ENCODE measurements at regions not wholly inside any gene's neighbourhood (a gene's known extent, or its start where the extent isn't known, plus 50 kb on each side); places are given as distances from the start of the nearest gene placed in this dataset.

- no peak for TF ChIP-seq CTCF (conservative IDR thresholded peaks at IDR 0.05; ENCODE audit: low read depth in 2 of 2)
- TF ChIP-seq EZH2phosphoT487 (IDR thresholded peaks at IDR 0.05; ENCODE audit: unreplicated experiment), result no peak
- TF ChIP-seq, protein P1, sequence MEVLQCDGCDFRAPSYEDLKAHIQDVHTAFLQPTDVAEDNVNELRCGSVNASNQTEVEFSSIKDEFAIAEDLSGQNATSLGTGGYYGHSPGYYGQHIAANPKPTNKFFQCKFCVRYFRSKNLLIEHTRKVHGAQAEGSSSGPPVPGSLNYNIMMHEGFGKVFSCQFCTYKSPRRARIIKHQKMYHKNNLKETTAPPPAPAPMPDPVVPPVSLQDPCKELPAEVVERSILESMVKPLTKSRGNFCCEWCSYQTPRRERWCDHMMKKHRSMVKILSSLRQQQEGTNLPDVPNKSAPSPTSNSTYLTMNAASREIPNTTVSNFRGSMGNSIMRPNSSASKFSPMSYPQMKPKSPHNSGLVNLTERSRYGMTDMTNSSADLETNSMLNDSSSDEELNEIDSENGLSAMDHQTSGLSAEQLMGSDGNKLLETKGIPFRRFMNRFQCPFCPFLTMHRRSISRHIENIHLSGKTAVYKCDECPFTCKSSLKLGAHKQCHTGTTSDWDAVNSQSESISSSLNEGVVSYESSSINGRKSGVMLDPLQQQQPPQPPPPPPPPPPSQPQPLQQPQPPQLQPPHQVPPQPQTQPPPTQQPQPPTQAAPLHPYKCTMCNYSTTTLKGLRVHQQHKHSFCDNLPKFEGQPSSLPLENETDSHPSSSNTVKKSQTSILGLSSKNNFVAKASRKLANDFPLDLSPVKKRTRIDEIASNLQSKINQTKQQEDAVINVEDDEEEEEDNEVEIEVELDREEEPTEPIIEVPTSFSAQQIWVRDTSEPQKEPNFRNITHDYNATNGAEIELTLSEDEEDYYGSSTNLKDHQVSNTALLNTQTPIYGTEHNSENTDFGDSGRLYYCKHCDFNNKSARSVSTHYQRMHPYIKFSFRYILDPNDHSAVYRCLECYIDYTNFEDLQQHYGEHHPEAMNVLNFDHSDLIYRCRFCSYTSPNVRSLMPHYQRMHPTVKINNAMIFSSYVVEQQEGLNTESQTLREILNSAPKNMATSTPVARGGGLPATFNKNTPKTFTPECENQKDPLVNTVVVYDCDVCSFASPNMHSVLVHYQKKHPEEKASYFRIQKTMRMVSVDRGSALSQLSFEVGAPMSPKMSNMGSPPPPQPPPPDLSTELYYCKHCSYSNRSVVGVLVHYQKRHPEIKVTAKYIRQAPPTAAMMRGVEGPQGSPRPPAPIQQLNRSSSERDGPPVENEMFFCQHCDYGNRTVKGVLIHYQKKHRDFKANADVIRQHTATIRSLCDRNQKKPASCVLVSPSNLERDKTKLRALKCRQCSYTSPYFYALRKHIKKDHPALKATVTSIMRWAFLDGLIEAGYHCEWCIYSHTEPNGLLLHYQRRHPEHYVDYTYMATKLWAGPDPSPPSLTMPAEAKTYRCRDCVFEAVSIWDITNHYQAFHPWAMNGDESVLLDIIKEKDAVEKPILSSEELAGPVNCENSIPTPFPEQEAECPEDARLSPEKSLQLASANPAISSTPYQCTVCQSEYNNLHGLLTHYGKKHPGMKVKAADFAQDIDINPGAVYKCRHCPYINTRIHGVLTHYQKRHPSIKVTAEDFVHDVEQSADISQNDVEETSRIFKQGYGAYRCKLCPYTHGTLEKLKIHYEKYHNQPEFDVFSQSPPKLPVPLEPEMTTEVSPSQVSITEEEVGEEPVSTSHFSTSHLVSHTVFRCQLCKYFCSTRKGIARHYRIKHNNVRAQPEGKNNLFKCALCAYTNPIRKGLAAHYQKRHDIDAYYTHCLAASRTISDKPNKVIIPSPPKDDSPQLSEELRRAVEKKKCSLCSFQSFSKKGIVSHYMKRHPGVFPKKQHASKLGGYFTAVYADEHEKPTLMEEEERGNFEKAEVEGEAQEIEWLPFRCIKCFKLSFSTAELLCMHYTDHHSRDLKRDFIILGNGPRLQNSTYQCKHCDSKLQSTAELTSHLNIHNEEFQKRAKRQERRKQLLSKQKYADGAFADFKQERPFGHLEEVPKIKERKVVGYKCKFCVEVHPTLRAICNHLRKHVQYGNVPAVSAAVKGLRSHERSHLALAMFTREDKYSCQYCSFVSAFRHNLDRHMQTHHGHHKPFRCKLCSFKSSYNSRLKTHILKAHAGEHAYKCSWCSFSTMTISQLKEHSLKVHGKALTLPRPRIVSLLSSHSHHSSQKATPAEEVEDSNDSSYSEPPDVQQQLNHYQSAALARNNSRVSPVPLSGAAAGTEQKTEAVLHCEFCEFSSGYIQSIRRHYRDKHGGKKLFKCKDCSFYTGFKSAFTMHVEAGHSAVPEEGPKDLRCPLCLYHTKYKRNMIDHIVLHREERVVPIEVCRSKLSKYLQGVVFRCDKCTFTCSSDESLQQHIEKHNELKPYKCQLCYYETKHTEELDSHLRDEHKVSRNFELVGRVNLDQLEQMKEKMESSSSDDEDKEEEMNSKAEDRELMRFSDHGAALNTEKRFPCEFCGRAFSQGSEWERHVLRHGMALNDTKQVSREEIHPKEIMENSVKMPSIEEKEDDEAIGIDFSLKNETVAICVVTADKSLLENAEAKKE (CRISPR knock-in tag; IDR thresholded peaks at IDR 0.05), result no peak
- TF ChIP-seq POLR2AphosphoS5 (IDR thresholded peaks at IDR 0.05; ENCODE audit: low read depth), result no peak
- TF ChIP-seq, protein P2, sequence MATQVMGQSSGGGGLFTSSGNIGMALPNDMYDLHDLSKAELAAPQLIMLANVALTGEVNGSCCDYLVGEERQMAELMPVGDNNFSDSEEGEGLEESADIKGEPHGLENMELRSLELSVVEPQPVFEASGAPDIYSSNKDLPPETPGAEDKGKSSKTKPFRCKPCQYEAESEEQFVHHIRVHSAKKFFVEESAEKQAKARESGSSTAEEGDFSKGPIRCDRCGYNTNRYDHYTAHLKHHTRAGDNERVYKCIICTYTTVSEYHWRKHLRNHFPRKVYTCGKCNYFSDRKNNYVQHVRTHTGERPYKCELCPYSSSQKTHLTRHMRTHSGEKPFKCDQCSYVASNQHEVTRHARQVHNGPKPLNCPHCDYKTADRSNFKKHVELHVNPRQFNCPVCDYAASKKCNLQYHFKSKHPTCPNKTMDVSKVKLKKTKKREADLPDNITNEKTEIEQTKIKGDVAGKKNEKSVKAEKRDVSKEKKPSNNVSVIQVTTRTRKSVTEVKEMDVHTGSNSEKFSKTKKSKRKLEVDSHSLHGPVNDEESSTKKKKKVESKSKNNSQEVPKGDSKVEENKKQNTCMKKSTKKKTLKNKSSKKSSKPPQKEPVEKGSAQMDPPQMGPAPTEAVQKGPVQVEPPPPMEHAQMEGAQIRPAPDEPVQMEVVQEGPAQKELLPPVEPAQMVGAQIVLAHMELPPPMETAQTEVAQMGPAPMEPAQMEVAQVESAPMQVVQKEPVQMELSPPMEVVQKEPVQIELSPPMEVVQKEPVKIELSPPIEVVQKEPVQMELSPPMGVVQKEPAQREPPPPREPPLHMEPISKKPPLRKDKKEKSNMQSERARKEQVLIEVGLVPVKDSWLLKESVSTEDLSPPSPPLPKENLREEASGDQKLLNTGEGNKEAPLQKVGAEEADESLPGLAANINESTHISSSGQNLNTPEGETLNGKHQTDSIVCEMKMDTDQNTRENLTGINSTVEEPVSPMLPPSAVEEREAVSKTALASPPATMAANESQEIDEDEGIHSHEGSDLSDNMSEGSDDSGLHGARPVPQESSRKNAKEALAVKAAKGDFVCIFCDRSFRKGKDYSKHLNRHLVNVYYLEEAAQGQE (IDR thresholded peaks at IDR 0.05; ENCODE audit: unreplicated experiment), result no peak
- no peak for TF ChIP-seq CREB1 (CRISPR knock-in tag; IDR thresholded peaks at IDR 0.05; ENCODE audit: low read depth)
- no peak for TF ChIP-seq EZH2 (IDR thresholded peaks at IDR 0.05; ENCODE audit: low read depth, unreplicated experiment)
- no peak for TF ChIP-seq ETS1 (IDR thresholded peaks at IDR 0.05)
- TF ChIP-seq STAT1 (IDR thresholded peaks at IDR 0.05; ENCODE audit: unreplicated experiment), result no peak
These were observed 309.3 kb upstream of the FGF13 start for GRCh38 chrX:139020801-139021200.
